Skeletal muscle tissue (tissue), 3 donors: ENCODE measurements at regions not wholly inside any gene's neighbourhood (a gene's known extent, or its start where the extent isn't known, plus 50 kb on each side); places are given as distances from the start of the nearest gene placed in this dataset.

Source experiments
- H3K27ac ChIP-seq: one replicate; pipeline ENCODE4 v1.7.0; 2013; ENCODE audit warnings: mild to moderate bottlenecking, low read depth, low read length, inconsistent platforms
- H3K27me3 ChIP-seq, 3 donors: one replicate each; pipeline ENCODE4 v1.7.0; 2013; ENCODE audit warnings: low read length in 3 of 3; ENCODE audit not compliant: control insufficient read depth in 3 of 3, insufficient read depth in 3 of 3
- H3K36me3 ChIP-seq, 3 donors: one replicate each; pipeline ENCODE4 v1.7.0; 2013; ENCODE audit warnings: low read length in 3 of 3; ENCODE audit not compliant: control insufficient read depth in 3 of 3, insufficient read depth in 3 of 3
- H3K4me1 ChIP-seq, 3 donors: one replicate each; pipeline ENCODE4 v1.7.0; 2013; ENCODE audit warnings: low read length in 3 of 3, mild to moderate bottlenecking in 3 of 3; ENCODE audit not compliant: control insufficient read depth in 3 of 3, insufficient read depth in 3 of 3
- H3K4me3 ChIP-seq, 3 donors: one replicate each; pipeline ENCODE4 v1.7.0; 2013; ENCODE audit warnings: low read length in 3 of 3
- H3K9ac ChIP-seq, 3 donors: one replicate each; pipeline ENCODE4 v1.7.0; 2013; ENCODE audit warnings: low read length in 3 of 3, mild to moderate bottlenecking in 3 of 3, moderate library complexity in 2 of 3, low read depth in 1 of 3
- H3K9me3 ChIP-seq, 3 donors: one replicate each; pipeline ENCODE4 v1.7.0; 2013; ENCODE audit warnings: low read length in 3 of 3; ENCODE audit not compliant: control insufficient read depth in 3 of 3
- donor health status: Osteomylitis.

GRCh38 chrX:139224953-139225665 lies 305.4 kb upstream of the F9 start:
- no peaks in the 10 kb centered on the region for H3K36me3 ChIP-seq
- peak overlapping the region in 1 of 3 donors; percentile 60 for H3K9ac ChIP-seq
- peak overlapping the region; percentile 54 for H3K27ac ChIP-seq
- no peaks in the 10 kb centered on the region for H3K27me3 ChIP-seq
- no peaks in the 10 kb centered on the region for H3K9me3 ChIP-seq
- peaks cover 6 to 14% (median 6%) of the 10 kb centered on the region in 3 donors for H3K4me1 ChIP-seq
- peak overlapping the region in 2 of 3 donors; percentile 21 to 41 for H3K4me3 ChIP-seq

GRCh38 chrX:139222511-139223200 lies 307.9 kb upstream of the F9 start:
- H3K27ac ChIP-seq = peak overlapping the region; percentile 74
- H3K27me3 ChIP-seq = no peaks in the 10 kb centered on the region
- H3K4me1 ChIP-seq = peaks cover 6 to 14% (median 6%) of the 10 kb centered on the region in 3 donors
- H3K9me3 ChIP-seq = no peaks in the 10 kb centered on the region
- peak overlapping the region; percentile 62 to 69 (median 69) for H3K4me3 ChIP-seq
- no peaks in the 10 kb centered on the region for H3K36me3 ChIP-seq
- peak overlapping the region; percentile 55 to 82 (median 64) for H3K9ac ChIP-seq

- H3K36me3 ChIP-seq = no peaks in the 10 kb centered on the region
- no peaks in the 10 kb centered on the region for H3K9me3 ChIP-seq
- H3K9ac ChIP-seq = no peak overlapping the region
- H3K27me3 ChIP-seq = no peaks in the 10 kb centered on the region
- H3K4me1 ChIP-seq = peaks cover 0 to 5% (median 2%) of the 10 kb centered on the region in 3 donors
- no peak overlapping the region for H3K4me3 ChIP-seq
- H3K27ac ChIP-seq = no peak overlapping the region
Measured at GRCh38 chrX:139213241-139213709, 317.3 kb upstream of the F9 start.

GRCh38 chrX:139211568-139212182 lies 318.9 kb upstream of the F9 start:
- Histone ChIP-seq H3K27me3 (peaks cover 0 to 4% (median 0%) of the 10 kb centered on the region in 3 donors), H3K36me3 (no peaks in the 10 kb centered on the region), H3K9me3 (no peaks in the 10 kb centered on the region), H3K27ac (no peak overlapping the region), H3K4me3 (no peak overlapping the region), H3K9ac (no peak overlapping the region), H3K4me1 (peaks cover 0 to 5% (median 2%) of the 10 kb centered on the region in 3 donors)

GRCh38 chrX:139209342-139209741 lies 321.2 kb upstream of the F9 start:
- no peaks in the 10 kb centered on the region for H3K36me3 ChIP-seq
- H3K9ac ChIP-seq = no peak overlapping the region
- H3K4me1 ChIP-seq = peaks cover 0 to 5% (median 2%) of the 10 kb centered on the region in 3 donors
- no peak overlapping the region for H3K4me3 ChIP-seq
- no peak overlapping the region for H3K27ac ChIP-seq
- peaks cover 0 to 4% (median 0%) of the 10 kb centered on the region in 3 donors for H3K27me3 ChIP-seq
- no peaks in the 10 kb centered on the region for H3K9me3 ChIP-seq

GRCh38 chrX:139207655-139208054 lies 322.9 kb upstream of the F9 start:
- H3K9me3 ChIP-seq = no peaks in the 10 kb centered on the region
- H3K27me3 ChIP-seq = peaks cover 0 to 4% (median 0%) of the 10 kb centered on the region in 3 donors
- no peak overlapping the region for H3K4me3 ChIP-seq
- no peak overlapping the region for H3K9ac ChIP-seq
- H3K27ac ChIP-seq = no peak overlapping the region
- no peaks in the 10 kb centered on the region for H3K36me3 ChIP-seq
- H3K4me1 ChIP-seq = peaks cover 0 to 5% (median 2%) of the 10 kb centered on the region in 3 donors

GRCh38 chrX:139206914-139207313 lies 323.6 kb upstream of the F9 start:
- H3K27me3 ChIP-seq = peaks cover 0 to 4% (median 0%) of the 10 kb centered on the region in 3 donors
- no peaks in the 10 kb centered on the region for H3K36me3 ChIP-seq
- no peaks in the 10 kb centered on the region for H3K9me3 ChIP-seq
- no peak overlapping the region for H3K4me3 ChIP-seq
- no peak overlapping the region for H3K27ac ChIP-seq
- peaks cover 0 to 5% (median 2%) of the 10 kb centered on the region in 3 donors for H3K4me1 ChIP-seq
- no peak overlapping the region for H3K9ac ChIP-seq

GRCh38 chrX:139204898-139205667 lies 325.5 kb upstream of the F9 start:
- H3K36me3 ChIP-seq = no peaks in the 10 kb centered on the region
- no peaks in the 10 kb centered on the region for H3K9me3 ChIP-seq
- peak overlapping the region; percentile 51 to 80 (median 75) for H3K9ac ChIP-seq
- peaks cover 0 to 4% (median 0%) of the 10 kb centered on the region in 3 donors for H3K27me3 ChIP-seq
- peak overlapping the region; percentile 63 to 70 (median 64) for H3K4me3 ChIP-seq
- H3K27ac ChIP-seq = peak overlapping the region; percentile 80
- peaks cover 0 to 3% (median 0%) of the 10 kb centered on the region in 3 donors for H3K4me1 ChIP-seq

- peaks cover 0 to 4% (median 0%) of the 10 kb centered on the region in 3 donors for H3K27me3 ChIP-seq
- H3K9me3 ChIP-seq = no peaks in the 10 kb centered on the region
- no peaks in the 10 kb centered on the region for H3K36me3 ChIP-seq
- H3K4me1 ChIP-seq = peaks cover 0 to 6% (median 5%) of the 10 kb centered on the region in 3 donors
- peak overlapping the region in 2 of 3 donors; percentile 75 to 80 for H3K9ac ChIP-seq
- H3K4me3 ChIP-seq = peak overlapping the region; percentile 63 to 70 (median 64)
- peak overlapping the region; percentile 80 for H3K27ac ChIP-seq
Measured at GRCh38 chrX:139204571-139204897, 326.0 kb upstream of the F9 start.
